ENCODE measurements at regions not wholly inside any gene's neighbourhood (a gene's known extent, or its start where the extent isn't known, plus 50 kb on each side); places are given as distances from the start of the nearest gene placed in this dataset.

- TF ChIP-seq EZH2 (IDR thresholded peaks at IDR 0.05; ENCODE audit: borderline replicate concordance, low read depth, low read length, severe bottlenecking), result no peak
- TF ChIP-seq CTCF (IDR thresholded peaks at IDR 0.05; ENCODE audit: borderline replicate concordance, extremely low read depth, low read length, poor library complexity, severe bottlenecking), result no peak
These were observed 112.6 kb upstream of the TNPO1 start for GRCh38 chr5:72703876-72704275.
